CD14-positive monocyte (primary cell): ENCODE measurements at regions not wholly inside any gene's neighbourhood (a gene's known extent, or its start where the extent isn't known, plus 50 kb on each side); places are given as distances from the start of the nearest gene placed in this dataset.

Experiments used
- DNase-seq, 3 donors: peaks; one replicate each; pipeline ENCODE4 v3.0.0-alpha.2; 2011 to 2022
- H2AFZ ChIP-seq: 2 replicates; pipeline ENCODE4 v1.6.0; 2012; ENCODE audit warnings: mild to moderate bottlenecking, low read depth, low read length, inconsistent platforms; ENCODE audit not compliant: insufficient read depth, poor library complexity, severe bottlenecking
- H3K27ac ChIP-seq, 2 donors: 1 replicate in 1 of 2; 2 replicates in 1 of 2; pipeline ENCODE4 v1.5.1; 2012 to 2013; ENCODE audit warnings: low read length in 2 of 2, control low read depth in 1 of 2, inconsistent platforms in 1 of 2, low read depth in 1 of 2, mild to moderate bottlenecking in 1 of 2
- H3K27me3 ChIP-seq, 2 donors: one replicate each; pipeline versions ENCODE4 v1.6.0 to v1.6.1; 2011 to 2013; ENCODE audit warnings: low read length in 2 of 2; ENCODE audit not compliant: control insufficient read depth in 2 of 2, insufficient read depth in 2 of 2
- H3K36me3 ChIP-seq, 2 donors: replicated peaks in 1 of 2; 1 replicate in 1 of 2; 2 replicates in 1 of 2; pipeline versions ENCODE4 v1.5.1 to v1.6.1; 2012 to 2013; ENCODE audit warnings: low read length in 2 of 2, control low read depth in 1 of 2, inconsistent platforms in 1 of 2, mild to moderate bottlenecking in 1 of 2; ENCODE audit not compliant: insufficient read depth in 2 of 2, control insufficient read depth in 1 of 2
- H3K4me1 ChIP-seq, 2 donors: 1 replicate in 1 of 2; 2 replicates in 1 of 2; pipeline versions ENCODE4 v1.5.1 to v1.6.1; 2012 to 2013; ENCODE audit warnings: low read length in 2 of 2, control low read depth in 1 of 2, inconsistent platforms in 1 of 2, mild to moderate bottlenecking in 1 of 2, moderate library complexity in 1 of 2; ENCODE audit not compliant: insufficient read depth in 2 of 2, control insufficient read depth in 1 of 2
- H3K4me2 ChIP-seq: replicated peaks from 2 replicates; pipeline ENCODE3; 2012; ENCODE audit warnings: low read length, moderate library complexity, mild to moderate bottlenecking; ENCODE audit not compliant: poor library complexity, severe bottlenecking; ENCODE audit errors: extremely low read depth
- H3K4me3 ChIP-seq, 3 experiments: fragments of 200-600 bp in 1 of 3; sonication (generic) in 1 of 3; replicated peaks in 1 of 3; 1 replicate in 2 of 3; 2 replicates in 1 of 3; pipeline ENCODE4 v1.5.1; 2011 to 2013; ENCODE audit warnings: low read length in 3 of 3, mild to moderate bottlenecking in 3 of 3, control low read depth in 2 of 3, low read depth in 2 of 3, inconsistent platforms in 1 of 3, moderate library complexity in 1 of 3
- H3K79me2 ChIP-seq: 2 replicates; pipeline ENCODE4 v1.6.0; 2012; ENCODE audit warnings: mild to moderate bottlenecking, control low read depth, inconsistent platforms, low read length, moderate library complexity; ENCODE audit not compliant: insufficient read depth
- H3K9ac ChIP-seq: 2 replicates; pipeline ENCODE4 v1.6.0; 2017; ENCODE audit warnings: low read length, mild to moderate bottlenecking; ENCODE audit not compliant: insufficient read depth, poor library complexity, severe bottlenecking
- H3K9me3 ChIP-seq, 2 donors: replicated peaks in 1 of 2; 1 replicate in 1 of 2; 2 replicates in 1 of 2; pipeline versions ENCODE4 v1.5.1 to v1.6.1; 2012 to 2013; ENCODE audit warnings: low read length in 2 of 2, control low read depth in 1 of 2; ENCODE audit not compliant: control insufficient read depth in 1 of 2, insufficient read depth in 1 of 2
- H4K20me1 ChIP-seq: 2 replicates; pipeline ENCODE4 v1.6.0; 2012; ENCODE audit warnings: mild to moderate bottlenecking, low read length, control low read depth, moderate library complexity; ENCODE audit not compliant: insufficient read depth
- H3K27ac Mint-ChIP-seq, 7 donors: one replicate each; pipeline ENCODE4 v1.8.0; 2020; ENCODE audit warnings: mild to moderate bottlenecking in 7 of 7, mixed read lengths in 7 of 7, moderate library complexity in 6 of 7, inconsistent platforms in 2 of 7
- H3K27me3 Mint-ChIP-seq, 3 donors: one replicate each; pipeline ENCODE4 v1.8.0; 2021 to 2022; ENCODE audit warnings: low read depth in 3 of 3, mild to moderate bottlenecking in 3 of 3, mixed read lengths in 3 of 3, moderate library complexity in 3 of 3, inconsistent platforms in 1 of 3
- H3K36me3 Mint-ChIP-seq, 2 donors: one replicate each; pipeline ENCODE4 v1.8.0; 2020; ENCODE audit warnings: mixed read lengths in 2 of 2, inconsistent platforms in 1 of 2, mild to moderate bottlenecking in 1 of 2
- H3K4me1 Mint-ChIP-seq: one replicate; pipeline ENCODE4 v1.8.0; 2020; ENCODE audit warnings: mild to moderate bottlenecking, mixed read lengths
- H3K4me3 Mint-ChIP-seq, 2 donors: one replicate each; pipeline ENCODE4 v1.8.0; 2020; ENCODE audit warnings: mild to moderate bottlenecking in 2 of 2, mixed read lengths in 2 of 2, moderate library complexity in 1 of 2
- H3K9me3 Mint-ChIP-seq, 7 donors: one replicate each; pipeline ENCODE4 v1.8.0; 2020 to 2022; ENCODE audit warnings: mixed read lengths in 7 of 7, mild to moderate bottlenecking in 6 of 7, moderate library complexity in 6 of 7, inconsistent platforms in 2 of 7
- CTCF ChIP-seq: fragments of 200-600 bp; IDR thresholded peaks from one replicate; pipeline ENCODE4 v1.8.0; 2022; ENCODE audit warnings: antibody characterized with exemption, mild to moderate bottlenecking
- WGBS: methylation state at CpG from one replicate; pipeline ENCODE4 v1.1.5; 2013; ENCODE audit warnings: missing lambda C conversion rate; ENCODE audit not compliant: insufficient coverage; 5-methylcytosine and 5-hydroxymethylcytosine counted together
- intact Hi-C, 2 donors: fragments of 100-400 bp; cut with micrococcal nuclease; formaldehyde crosslinking; loops; one replicate each; pipeline versions ENCODE4 v1.15.0 to v1.15.1; 2023

- H3K9ac ChIP-seq: no peak overlapping the region
- Mint-ChIP-seq H3K4me1 (no peaks in the 10 kb centered on the region), H3K27ac (no peak overlapping the region), H3K27me3 (peaks cover 0 to 5% (median 5%) of the 10 kb centered on the region in 3 donors), H3K4me3 (no peak overlapping the region), H3K9me3 (peaks cover 9 to 22% (median 15%) of the 10 kb centered on the region in 7 donors), H3K36me3 (peaks cover 0 to 3% of the 10 kb centered on the region in 2 donors)
- no peak overlapping the region for H2AFZ ChIP-seq
- H3K36me3 ChIP-seq: no peaks in the 10 kb centered on the region
- H3K4me3 ChIP-seq: no peak overlapping the region
- no peak overlapping the region for H3K4me2 ChIP-seq
- 86% methylated on average over 1 of the region's 1 CpG for WGBS
- no peaks in the 10 kb centered on the region for H3K27me3 ChIP-seq
- TF ChIP-seq CTCF: no peak
- no peaks in the 10 kb centered on the region for H3K79me2 ChIP-seq
- H3K27ac ChIP-seq: no peak overlapping the region
- H3K4me1 ChIP-seq: no peaks in the 10 kb centered on the region
- no peak for DNase-seq
- H4K20me1 ChIP-seq: no peaks in the 10 kb centered on the region
- peaks cover 14 to 23% of the 10 kb centered on the region in 2 donors for H3K9me3 ChIP-seq
- intact Hi-C loops: no loop called here
These were observed 298.1 kb upstream of the NEBL start for GRCh38 chr10:21195252-21195651.

- Histone ChIP-seq H3K4me3 (no peak overlapping the region), H3K4me2 (no peak overlapping the region), H3K9ac (no peak overlapping the region), H3K27me3 (no peaks in the 10 kb centered on the region), H3K4me1 (no peaks in the 10 kb centered on the region), H3K9me3 (peaks cover 11 to 19% of the 10 kb centered on the region in 2 donors), H3K27ac (no peak overlapping the region), H2AFZ (no peak overlapping the region), H4K20me1 (no peaks in the 10 kb centered on the region), H3K79me2 (no peaks in the 10 kb centered on the region), H3K36me3 (no peaks in the 10 kb centered on the region)
- H3K9me3 Mint-ChIP-seq: peaks cover 9 to 20% (median 14%) of the 10 kb centered on the region in 7 donors
- intact Hi-C loops: no loop called here
- TF ChIP-seq CTCF: no peak
- H3K4me1 Mint-ChIP-seq: no peaks in the 10 kb centered on the region
- DNase-seq: no peak
- peaks cover 0 to 5% (median 5%) of the 10 kb centered on the region in 3 donors for H3K27me3 Mint-ChIP-seq
- peaks cover 0 to 3% of the 10 kb centered on the region in 2 donors for H3K36me3 Mint-ChIP-seq
- peak overlapping the region in 1 of 7 donors; percentile 62 for H3K27ac Mint-ChIP-seq
- no peak overlapping the region for H3K4me3 Mint-ChIP-seq
- 0% methylated on average over 1 of the region's 5 CpGs for WGBS
These were observed 297.4 kb upstream of the NEBL start for GRCh38 chr10:21194510-21194993.
